Tibial artery (tissue), 4 donors: ENCODE measurements at regions not wholly inside any gene's neighbourhood (a gene's known extent, or its start where the extent isn't known, plus 50 kb on each side); places are given as distances from the start of the nearest gene placed in this dataset.

ENCODE experiments used
- DNase-seq, 2 donors: peaks; one replicate each; pipeline ENCODE4 v3.0.0-alpha.2; 2019
- H3K27ac ChIP-seq, 2 donors: fragments of 200-600 bp; sonication (generic) in 1 of 2; 1 replicate in 1 of 2; 2 replicates in 1 of 2; pipeline ENCODE4 v1.5.1; 2018 to 2019; ENCODE audit warnings: mild to moderate bottlenecking in 1 of 2
- H3K27me3 ChIP-seq, 2 donors: fragments of 200-600 bp; sonication (generic) in 1 of 2; one replicate each; pipeline versions ENCODE4 v1.5.1 to v1.6.0; 2016 to 2019
- H3K36me3 ChIP-seq, 3 donors: fragments of 200-600 bp; sonication (generic) in 2 of 3; one replicate each; pipeline ENCODE4 v1.5.1; 2016 to 2019; ENCODE audit warnings: mild to moderate bottlenecking in 2 of 3
- H3K4me1 ChIP-seq, 4 donors: fragments of 200-600 bp; sonication (generic) in 2 of 4; 1 replicate in 3 of 4; 2 replicates in 1 of 4; pipeline ENCODE4 v1.5.1; 2016 to 2019
- H3K4me3 ChIP-seq, 2 donors: fragments of 200-600 bp; sonication (generic) in 1 of 2; 1 replicate in 1 of 2; 2 replicates in 1 of 2; pipeline ENCODE4 v1.5.1; 2018 to 2019; ENCODE audit warnings: mild to moderate bottlenecking in 2 of 2
- H3K9me3 ChIP-seq, 3 donors: fragments of 200-600 bp; sonication (generic) in 1 of 3; one replicate each; pipeline ENCODE4 v1.5.1; 2016 to 2019
- CTCF ChIP-seq, 2 experiments: fragments of 200-600 bp in 1 of 2; fragments of 450-650 bp in 1 of 2; IDR thresholded peaks; one replicate each; pipeline ENCODE4 v1.5.1; 2017 to 2019; ENCODE audit warnings: antibody characterized with exemption in 2 of 2, mild to moderate bottlenecking in 1 of 2, moderate library complexity in 1 of 2
- intact Hi-C: fragments of 100-400 bp; cut with DNase I; formaldehyde crosslinking; loops from one replicate; pipeline ENCODE4 v1.15.0; 2023; ENCODE audit warnings: low total_unique reads

- Histone ChIP-seq H3K36me3 (no peaks in the 10 kb centered on the region), H3K9me3 (no peaks in the 10 kb centered on the region), H3K27ac (no peak overlapping the region), H3K4me3 (no peak overlapping the region), H3K4me1 (no peaks in the 10 kb centered on the region), H3K27me3 (no peaks in the 10 kb centered on the region)
- no peak for DNase-seq
- intact Hi-C loops: no loop called here
- no peak for TF ChIP-seq CTCF (IDR thresholded peaks at IDR 0.05)
Measured at GRCh38 chr3:75089841-75090240, 475.4 kb upstream of the CNTN3 start.

GRCh38 chr3:75101329-75102147, 487.1 kb upstream of the CNTN3 start:
- no peak for DNase-seq
- H3K27me3 ChIP-seq: no peaks in the 10 kb centered on the region
- no peak for TF ChIP-seq CTCF (IDR thresholded peaks at IDR 0.05)
- intact Hi-C loops: no loop called here
- H3K36me3 ChIP-seq: no peaks in the 10 kb centered on the region
- no peak overlapping the region for H3K27ac ChIP-seq
- H3K9me3 ChIP-seq: peaks cover 0 to 7% (median 0%) of the 10 kb centered on the region in 3 donors
- H3K4me1 ChIP-seq: no peaks in the 10 kb centered on the region
- no peak overlapping the region for H3K4me3 ChIP-seq

- no peaks in the 10 kb centered on the region for H3K4me1 ChIP-seq
- H3K36me3 ChIP-seq: no peaks in the 10 kb centered on the region
- no peaks in the 10 kb centered on the region for H3K27me3 ChIP-seq
- DNase-seq: no peak
- no peaks in the 10 kb centered on the region for H3K9me3 ChIP-seq
- H3K27ac ChIP-seq: no peak overlapping the region
- no peak for TF ChIP-seq CTCF (IDR thresholded peaks at IDR 0.05)
- intact Hi-C loops: no loop called here
- no peak overlapping the region for H3K4me3 ChIP-seq
Measured at GRCh38 chr3:75110741-75111140, 496.3 kb upstream of the CNTN3 start.

GRCh38 chr3:75115695-75116094, 501.2 kb upstream of the CNTN3 start:
- no peak overlapping the region for H3K27ac ChIP-seq
- intact Hi-C loops: no loop called here
- no peak for DNase-seq
- H3K27me3 ChIP-seq: no peaks in the 10 kb centered on the region
- H3K4me1 ChIP-seq: no peaks in the 10 kb centered on the region
- no peaks in the 10 kb centered on the region for H3K36me3 ChIP-seq
- H3K4me3 ChIP-seq: no peak overlapping the region
- TF ChIP-seq CTCF (IDR thresholded peaks at IDR 0.05): no peak
- H3K9me3 ChIP-seq: no peaks in the 10 kb centered on the region

- intact Hi-C loops: no loop called here
- Histone ChIP-seq H3K4me1 (no peaks in the 10 kb centered on the region), H3K4me3 (no peak overlapping the region), H3K9me3 (no peaks in the 10 kb centered on the region), H3K27me3 (no peaks in the 10 kb centered on the region), H3K27ac (no peak overlapping the region), H3K36me3 (no peaks in the 10 kb centered on the region)
- no peak for TF ChIP-seq CTCF (IDR thresholded peaks at IDR 0.05)
- DNase-seq: no peak
Measured at GRCh38 chr3:75118779-75119178, 504.3 kb upstream of the CNTN3 start.
